GM13976 (cell line): ENCODE measurements at regions not wholly inside any gene's neighbourhood (a gene's known extent, or its start where the extent isn't known, plus 50 kb on each side); places are given as distances from the start of the nearest gene placed in this dataset.
A peak's percentile ranks its signal among the peaks of the same experiment; 100 is the strongest.

Source experiments
- DNase-seq: peaks from one replicate; pipeline ENCODE4 v3.0.0; 2012; ENCODE audit warnings: low spot score
- CTCF ChIP-seq: IDR thresholded peaks from 2 replicates; pipeline ENCODE4 v1.5.1; 2012; ENCODE audit warnings: borderline replicate concordance, mild to moderate bottlenecking; ENCODE audit not compliant: insufficient read depth; ENCODE audit errors: extremely low read depth, missing control alignments, control extremely low read depth
- in situ Hi-C: fragments of 300-500 bp; cut with MboI; formaldehyde crosslinking; loops from one replicate; pipeline ENCODE4 v1.12.0; 2022; ENCODE audit warnings: low sequenced_read_pairs, mixed read lengths, inconsistent platforms; ENCODE audit not compliant: unreplicated experiment

- no peak for TF ChIP-seq CTCF
- in situ Hi-C loops, result loop anchor here (25.0 kb wide), 1 partner anchor 262 kb away; no protein-coding TSS in a partner anchor
- no peak for DNase-seq
These were observed 75.7 kb upstream of the GLIS3 start for GRCh38 chr9:4375424-4376200.

DNA sequence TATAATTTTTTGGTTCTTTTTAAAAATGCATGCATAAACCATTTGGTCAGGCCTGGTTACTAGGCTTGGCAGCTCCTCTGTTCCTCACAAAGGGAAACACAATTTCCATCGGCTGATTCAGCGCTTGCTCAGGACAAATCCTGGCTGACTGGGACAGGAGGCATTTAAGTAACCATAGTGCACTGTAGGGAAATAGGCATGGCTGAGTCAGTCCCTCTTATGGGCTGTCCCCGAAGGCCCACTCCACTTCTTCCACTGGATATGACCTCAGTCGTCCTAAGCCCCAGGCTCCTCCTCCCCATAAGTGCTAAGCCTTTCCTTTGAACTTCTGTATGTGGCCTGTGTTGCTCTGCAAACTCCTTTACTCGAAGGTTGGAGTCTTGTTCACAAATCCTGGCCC is 71.2 kb upstream of the GLIS3 start:
- no peak for TF ChIP-seq CTCF
- DNase-seq, result no peak
- in situ Hi-C loops, result loop anchor here (25.0 kb wide), 1 partner anchor 1509 kb away; no protein-coding TSS in a partner anchor

DNA sequence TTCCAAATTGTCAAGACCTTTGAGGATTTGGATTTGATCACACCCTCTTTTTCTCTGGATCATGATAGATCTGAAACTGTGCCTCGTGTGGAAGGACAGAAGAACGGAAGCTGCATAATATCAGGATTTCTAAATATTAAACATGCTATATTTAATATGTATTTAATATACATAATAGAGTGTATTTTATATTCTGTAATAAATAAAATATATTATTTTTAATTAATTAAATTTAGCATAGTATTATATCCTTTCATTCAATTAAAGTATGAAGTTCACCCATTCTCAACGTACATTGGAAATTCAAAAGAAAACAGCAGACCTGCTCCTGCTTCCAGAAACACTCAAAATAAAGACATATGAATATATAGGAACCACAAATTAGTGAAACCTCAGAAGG is 70.6 kb upstream of the GLIS3 start:
- DNase-seq, result no peak
- in situ Hi-C loops, result loop anchor here (25.0 kb wide), 1 partner anchor 1508 kb away; no protein-coding TSS in a partner anchor
- TF ChIP-seq CTCF, result no peak

GRCh38 chr9:4366591-4367330 is 66.9 kb upstream of the GLIS3 start:
- DNase-seq, result peak; percentile 41
- in situ Hi-C loops, result loop anchor here (25.0 kb wide), 1 partner anchor 1504 kb away; no protein-coding TSS in a partner anchor
- peak; percentile 49 for TF ChIP-seq CTCF

- no peak for DNase-seq
- TF ChIP-seq CTCF, result no peak
- in situ Hi-C loops, result loop anchor here (25.0 kb wide), 1 partner anchor 1503 kb away; no protein-coding TSS in a partner anchor
These were observed 65.2 kb upstream of the GLIS3 start for GRCh38 chr9:4365055-4365454.

DNA sequence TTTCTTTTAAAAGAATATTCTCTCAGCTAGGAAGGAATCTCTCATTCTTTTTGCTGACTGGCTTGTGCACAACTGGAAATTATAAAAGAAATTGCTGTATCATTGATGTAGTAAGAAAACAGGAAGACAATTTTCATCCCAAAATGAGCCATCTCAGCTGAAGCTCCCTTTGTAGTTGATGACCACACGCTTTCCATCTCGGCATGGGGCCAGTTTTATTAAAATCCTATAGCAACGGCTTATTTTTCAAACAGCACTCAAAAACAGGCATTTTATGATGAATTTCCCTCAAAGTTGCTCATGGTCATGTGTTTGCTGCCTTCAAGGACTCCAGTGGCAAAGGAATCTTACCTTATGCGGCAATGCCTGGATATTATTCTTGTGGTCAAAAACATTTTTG is 62.4 kb upstream of the GLIS3 start:
- in situ Hi-C loops, result loop anchor here (25.0 kb wide), 1 partner anchor 1500 kb away; no protein-coding TSS in a partner anchor
- no peak for DNase-seq
- no peak for TF ChIP-seq CTCF
